A549 (cell line): ENCODE measurements at regions not wholly inside any gene's neighbourhood (a gene's known extent, or its start where the extent isn't known, plus 50 kb on each side); places are given as distances from the start of the nearest gene placed in this dataset.

Source experiments
- ATAC-seq, 2 experiments: fragments of 200-7000 bp in 1 of 2; fragments of >200 bp in 1 of 2; cut with Nextera tagmentation in 1 of 2; cut with Tn5 transposase in 1 of 2; 3 replicates each; pipeline versions ENCODE4 v1.8.0 to v1.9.1; 2018 to 2020; ENCODE audit warnings: mild to moderate bottlenecking in 1 of 2, moderate library complexity in 1 of 2
- CTCF ChIA-PET: fragments of 300-600 bp; sonication (Branson Sonifier 250); formaldehyde crosslinking; extraction: SDS; loops from one replicate; lab custom pipeline; 2021; ENCODE audit warnings: antibody characterized with exemption, inconsistent platforms; lab: Yijun Ruan, JAX
- POLR2A ChIA-PET: fragments of 350-600 bp; formaldehyde crosslinking; extraction: SDS; loops from one replicate; lab custom pipeline; 2021; ENCODE audit warnings: antibody characterized with exemption, inconsistent platforms; lab: Yijun Ruan, JAX
- DNase-seq, 2 experiments: peaks; one replicate each; pipeline versions ENCODE4 v3.0.0 to v3.0.0-alpha.2; 2011 to 2016; ENCODE audit warnings: low read depth in 1 of 2, low spot score in 1 of 2
- FAIRE-seq: peaks from 2 replicates; lab custom pipeline; 2011; peaks lifted over from hg19 to GRCh38; lab: Jason Lieb, UNC
- H3K27ac ChIP-seq, 2 experiments: fragments of >200 bp; sonication (Bioruptor Twin); formaldehyde crosslinking; 3 replicates each; pipeline ENCODE4 v1.5.1; 2016 to 2017
- H3K4me1 ChIP-seq: fragments of >200 bp; sonication (Bioruptor Twin); formaldehyde crosslinking; 3 replicates; pipeline ENCODE4 v1.6.1; 2016
- H3K4me2 ChIP-seq: fragments of >200 bp; sonication (Bioruptor Twin); formaldehyde crosslinking; 3 replicates; pipeline ENCODE4 v1.6.1; 2016
- H3K4me3 ChIP-seq: fragments of >200 bp; sonication (Bioruptor Twin); formaldehyde crosslinking; 3 replicates; pipeline ENCODE4 v1.5.1; 2016
- H3K9me3 ChIP-seq: fragments of >200 bp; sonication (Bioruptor Twin); formaldehyde crosslinking; 3 replicates; pipeline ENCODE4 v1.6.1; 2016
- CEBPB ChIP-seq, 2 experiments: fragments of >200 bp in 1 of 2; sonication (Bioruptor Twin) in 1 of 2; formaldehyde crosslinking in 1 of 2; IDR thresholded peaks; 2 replicates each; pipeline ENCODE4 v1.6.1; 2012 to 2016
- CHD2 ChIP-seq: fragments of 150-350 bp; IDR thresholded peaks from 2 replicates; pipeline ENCODE4 v1.6.1; 2014; ENCODE audit warnings: low read length; ENCODE audit not compliant: partially characterized antibody
- CHD4 ChIP-seq: fragments of 200-600 bp; sonication (generic); IDR thresholded peaks from 2 replicates; pipeline ENCODE4 v1.6.1; 2016; ENCODE audit warnings: antibody characterized with exemption, mild to moderate bottlenecking, borderline replicate concordance
- EHF ChIP-seq: fragments of 250-450 bp; sonication (Bioruptor Pico); IDR thresholded peaks from 2 replicates; pipeline ENCODE4 v1.5.0; 2020; ENCODE audit warnings: mild to moderate bottlenecking
- ELK1 ChIP-seq: fragments of 150-350 bp; IDR thresholded peaks from 2 replicates; pipeline ENCODE4 v1.6.1; 2014; ENCODE audit warnings: low read depth, mild to moderate bottlenecking, low read length
- EP300 ChIP-seq, 2 experiments: fragments of >200 bp; sonication (Bioruptor Twin); formaldehyde crosslinking; IDR thresholded peaks; 2 replicates in 1 of 2; 3 replicates in 1 of 2; pipeline ENCODE4 v1.6.1; 2016 to 2017
- ESRRA ChIP-seq: fragments of 150-350 bp; IDR thresholded peaks from 2 replicates; pipeline ENCODE4 v1.6.1; 2014; ENCODE audit warnings: mild to moderate bottlenecking, low read length, borderline replicate concordance
- FOSL2 ChIP-seq, 2 experiments: fragments of 450-650 bp in 1 of 2; fragments of >200 bp in 1 of 2; sonication (Bioruptor Twin) in 1 of 2; formaldehyde crosslinking; IDR thresholded peaks; 2 replicates each; pipeline versions ENCODE4 v1.5.0 to v1.6.1; 2016 to 2020; ENCODE audit warnings: mild to moderate bottlenecking in 1 of 2, moderate library complexity in 1 of 2
- HOXB5 ChIP-seq: fragments of 250-450 bp; sonication (Bioruptor Pico); IDR thresholded peaks from 2 replicates; pipeline ENCODE4 v1.5.0; 2020; ENCODE audit warnings: mild to moderate bottlenecking, moderate library complexity
- JUN ChIP-seq, 2 experiments: fragments of >200 bp; sonication (Bioruptor Twin); formaldehyde crosslinking; IDR thresholded peaks; 2 replicates in 1 of 2; 3 replicates in 1 of 2; pipeline ENCODE4 v1.6.1; 2016 to 2017
- KDM5A ChIP-seq: fragments of 200-600 bp; sonication (generic); IDR thresholded peaks from 2 replicates; pipeline ENCODE4 v1.6.1; 2016; ENCODE audit warnings: antibody characterized with exemption, mild to moderate bottlenecking
- MAFK ChIP-seq: fragments of 450-650 bp; IDR thresholded peaks from 2 replicates; pipeline ENCODE4 v1.6.1; 2014; ENCODE audit not compliant: partially characterized antibody
- MAX ChIP-seq: IDR thresholded peaks from 2 replicates; pipeline ENCODE4 v1.6.1; 2012
- MAZ ChIP-seq: fragments of 150-350 bp; IDR thresholded peaks from 2 replicates; pipeline ENCODE4 v1.6.1; 2014; ENCODE audit warnings: antibody characterized with exemption, low read depth, low read length, borderline replicate concordance
- NFE2L2 ChIP-seq: fragments of 150-350 bp; conservative IDR thresholded peaks from 2 replicates; pipeline ENCODE4 v1.6.1; 2014; ENCODE audit warnings: low read length
- NPAS2 ChIP-seq: fragments of 250-450 bp; sonication (Bioruptor Pico); IDR thresholded peaks from 2 replicates; pipeline ENCODE4 v1.8.0; 2022; ENCODE audit warnings: mild to moderate bottlenecking, moderate library complexity, borderline replicate concordance
- POLR2AphosphoS2 ChIP-seq: conservative IDR thresholded peaks from 2 replicates; pipeline ENCODE4 v1.6.1; 2012; ENCODE audit warnings: low read length, improper control_type of control experiment, inconsistent platforms
- RCOR1 ChIP-seq: fragments of 150-350 bp; IDR thresholded peaks from 2 replicates; pipeline ENCODE4 v1.6.1; 2014; ENCODE audit warnings: antibody characterized with exemption, low read length, low read depth
- REST ChIP-seq: fragments of 200-600 bp; sonication (generic); IDR thresholded peaks from 2 replicates; pipeline ENCODE4 v1.6.1; 2016; ENCODE audit warnings: antibody characterized with exemption, mild to moderate bottlenecking, moderate library complexity
- RFX5 ChIP-seq: fragments of 450-650 bp; IDR thresholded peaks from 2 replicates; pipeline ENCODE4 v1.7.1; 2014; ENCODE audit warnings: antibody characterized with exemption, mild to moderate bottlenecking, moderate library complexity
- SMC3 ChIP-seq: fragments of >200 bp; sonication (Bioruptor Twin); formaldehyde crosslinking; IDR thresholded peaks from 3 replicates; pipeline ENCODE4 v1.6.1; 2018; ENCODE audit warnings: inconsistent platforms
- TFCP2L1 ChIP-seq: fragments of 250-450 bp; sonication (Bioruptor Pico); IDR thresholded peaks from 2 replicates; pipeline ENCODE4 v1.5.0; 2021; ENCODE audit warnings: mild to moderate bottlenecking
- ZC3H11A ChIP-seq: fragments of 450-650 bp; IDR thresholded peaks from 2 replicates; pipeline ENCODE4 v1.6.1; 2014; ENCODE audit warnings: antibody characterized with exemption, mild to moderate bottlenecking
- ZNF302 ChIP-seq: fragments of 250-450 bp; sonication (Bioruptor Pico); IDR thresholded peaks from 2 replicates; pipeline ENCODE4 v1.9.0; 2021; ENCODE audit warnings: inconsistent platforms, mild to moderate bottlenecking, moderate library complexity
- WGBS: methylation state at CpG from one replicate; pipeline ENCODE4 v1.1.6; 2017; ENCODE audit errors: missing lambda C conversion rate; 5-methylcytosine and 5-hydroxymethylcytosine counted together

GRCh38 chr3:145134738-145135137 lies 1026.2 kb downstream of the PLOD2 start:
- no peak overlapping the region for H3K4me3 ChIP-seq
- DNase-seq (peak in 1 of 2 experiments; percentile 6), ATAC-seq (no peak), FAIRE-seq (no peak)
- ChIA-PET CTCF (no interaction called here), POLR2A (no interaction called here)
- H3K27ac ChIP-seq = 0 out of 6 replicates have a peak overlapping the region, but pooled peaks of 1 of the 2 experiments have one; percentile 1
- peak overlapping the region; percentile 57 for H3K4me2 ChIP-seq
- WGBS = 9% methylated on average over 2 of the region's 2 CpGs
- TF ChIP-seq MAFK (peak; percentile 33), SMC3 (no peak)
- TF ChIP-seq, all 56 proteins: peak for 1
- Histone ChIP-seq H3K4me1 (peaks cover 15% of the 10 kb centered on the region; the same call in 2 of the 3 replicates), H3K9me3 (no peaks in the 10 kb centered on the region)

- ChIA-PET POLR2A (no interaction called here), CTCF (interaction anchor here (0.6 kb wide), 1 partner anchor 58 kb away, joined by 3 read pairs; no protein-coding TSS in a partner anchor)
- Histone ChIP-seq H3K27ac (no peak overlapping the region), H3K4me2 (no peak overlapping the region), H3K4me3 (no peak overlapping the region), H3K9me3 (no peaks in the 10 kb centered on the region), H3K4me1 (no peaks in the 10 kb centered on the region)
- no peak for ATAC-seq
- TF ChIP-seq FOSL2 (IDR thresholded peaks at IDR 0.05) (no peak), FOSL2 (CRISPR knock-in tag; IDR thresholded peaks at IDR 0.05) (no peak), NPAS2 (no peak), KDM5A (no peak), MAX (no peak), NFE2L2 (no peak), ZNF302 (CRISPR knock-in tag) (no peak), HOXB5 (no peak), CEBPB (IDR thresholded peaks at IDR 0.05) (no peak), EP300 (IDR thresholded peaks at IDR 0.05) (no peak), JUN (IDR thresholded peaks at IDR 0.05) (no peak), POLR2AphosphoS2 (no peak), ESRRA (no peak), RCOR1 (no peak), TFCP2L1 (CRISPR knock-in tag) (no peak), MAZ (no peak), CHD4 (no peak), ELK1 (no peak), CHD2 (no peak), RFX5 (no peak), ZC3H11A (no peak)
- FAIRE-seq = no peak
- 80% methylated on average over 3 of the region's 3 CpGs for WGBS
- no peak for DNase-seq
These were observed 1016.6 kb downstream of the PLOD2 start for GRCh38 chr3:145144361-145144760.

- Histone ChIP-seq H3K4me1 (no peaks in the 10 kb centered on the region), H3K27ac (no peak overlapping the region), H3K4me3 (no peak overlapping the region), H3K9me3 (no peaks in the 10 kb centered on the region), H3K4me2 (no peak overlapping the region)
- ATAC-seq (no peak), DNase-seq (no peak), FAIRE-seq (no peak)
- WGBS = 24% methylated on average over 1 of the region's 1 CpG
- TF ChIP-seq MAFK = peak; percentile 52
- no peak for TF ChIP-seq EHF (CRISPR knock-in tag)
- no peak for TF ChIP-seq REST
- ChIA-PET CTCF (no interaction called here), POLR2A (no interaction called here)
These were observed 1015.5 kb downstream of the PLOD2 start for GRCh38 chr3:145145461-145145860.
